ENCODE measurements at regions not wholly inside any gene's neighbourhood (a gene's known extent, or its start where the extent isn't known, plus 50 kb on each side); places are given as distances from the start of the nearest gene placed in this dataset.

DNA sequence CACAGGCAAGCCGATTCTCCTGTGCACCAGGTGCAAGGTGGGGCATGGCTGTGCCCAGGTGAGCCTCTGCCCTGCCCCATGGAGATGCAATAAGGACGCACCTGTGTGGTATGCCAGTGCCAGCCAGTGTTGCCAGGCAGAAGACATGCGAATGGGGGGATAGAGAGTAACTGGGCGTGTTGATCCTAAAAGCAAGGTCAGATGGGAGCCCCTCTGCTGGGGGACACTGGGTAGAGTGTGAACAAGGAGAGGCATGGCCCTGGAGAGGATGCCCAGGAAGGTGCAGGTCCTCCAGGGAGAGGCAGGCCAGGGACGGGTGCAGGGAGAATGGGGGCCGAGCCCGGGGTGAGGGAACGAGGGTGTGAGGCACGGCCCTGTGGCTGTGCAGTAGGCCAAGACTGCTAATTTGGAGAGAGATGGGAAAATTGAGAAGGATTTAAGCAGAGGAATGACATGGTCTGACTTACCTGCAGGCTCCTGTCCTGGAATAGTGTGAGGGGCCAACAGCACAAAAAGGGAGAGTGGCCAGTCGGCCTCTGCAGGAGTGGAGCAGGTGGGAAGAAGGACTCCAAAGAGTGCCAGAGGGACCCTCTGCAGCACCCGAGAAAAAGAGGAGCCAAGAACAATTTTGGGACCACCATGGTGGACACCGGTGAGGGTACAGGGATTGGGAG, 690.4 kb upstream of the HS6ST1 start:
- Histone ChIP-seq H3K36me3 (replicated peaks; ENCODE audit: insufficient read depth, low read depth) (no peaks in the 10 kb centered on the region), H3K9me2 (replicated peaks; ENCODE audit: insufficient read depth) (no peaks in the 10 kb centered on the region), H3K27me3 (peaks cover 3% of the 10 kb centered on the region), H3K4me1 (ENCODE audit: insufficient read depth) (no peaks in the 10 kb centered on the region), H3K4me2 (no peak overlapping the region), H3K79me2 (no peaks in the 10 kb centered on the region), H2AFZ (no peak overlapping the region), H3K27ac (no peak overlapping the region), H3K9me3 (ENCODE audit: low read depth) (no peaks in the 10 kb centered on the region), H3K4me3 (no peak overlapping the region), H4K20me1 (ENCODE audit: insufficient read depth, poor library complexity, severe bottlenecking) (no peaks in the 10 kb centered on the region)
- TF ChIP-seq EZH2phosphoT487 (IDR thresholded peaks at IDR 0.05; ENCODE audit: low read depth, severe bottlenecking, unreplicated experiment) (no peak), EZH2 (IDR thresholded peaks at IDR 0.05; ENCODE audit: borderline replicate concordance) (no peak)
- TF ChIP-seq, protein P1, sequence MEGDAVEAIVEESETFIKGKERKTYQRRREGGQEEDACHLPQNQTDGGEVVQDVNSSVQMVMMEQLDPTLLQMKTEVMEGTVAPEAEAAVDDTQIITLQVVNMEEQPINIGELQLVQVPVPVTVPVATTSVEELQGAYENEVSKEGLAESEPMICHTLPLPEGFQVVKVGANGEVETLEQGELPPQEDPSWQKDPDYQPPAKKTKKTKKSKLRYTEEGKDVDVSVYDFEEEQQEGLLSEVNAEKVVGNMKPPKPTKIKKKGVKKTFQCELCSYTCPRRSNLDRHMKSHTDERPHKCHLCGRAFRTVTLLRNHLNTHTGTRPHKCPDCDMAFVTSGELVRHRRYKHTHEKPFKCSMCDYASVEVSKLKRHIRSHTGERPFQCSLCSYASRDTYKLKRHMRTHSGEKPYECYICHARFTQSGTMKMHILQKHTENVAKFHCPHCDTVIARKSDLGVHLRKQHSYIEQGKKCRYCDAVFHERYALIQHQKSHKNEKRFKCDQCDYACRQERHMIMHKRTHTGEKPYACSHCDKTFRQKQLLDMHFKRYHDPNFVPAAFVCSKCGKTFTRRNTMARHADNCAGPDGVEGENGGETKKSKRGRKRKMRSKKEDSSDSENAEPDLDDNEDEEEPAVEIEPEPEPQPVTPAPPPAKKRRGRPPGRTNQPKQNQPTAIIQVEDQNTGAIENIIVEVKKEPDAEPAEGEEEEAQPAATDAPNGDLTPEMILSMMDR (IDR thresholded peaks at IDR 0.05; ENCODE audit: poor library complexity) = no peak
- 93% methylated on average over 12 of the region's 12 CpGs for WGBS (ENCODE audit: low lambda C conversion rate, missing lambda C conversion rate)
- no peak for DNase-seq (ENCODE audit: low spot score)

DNA sequence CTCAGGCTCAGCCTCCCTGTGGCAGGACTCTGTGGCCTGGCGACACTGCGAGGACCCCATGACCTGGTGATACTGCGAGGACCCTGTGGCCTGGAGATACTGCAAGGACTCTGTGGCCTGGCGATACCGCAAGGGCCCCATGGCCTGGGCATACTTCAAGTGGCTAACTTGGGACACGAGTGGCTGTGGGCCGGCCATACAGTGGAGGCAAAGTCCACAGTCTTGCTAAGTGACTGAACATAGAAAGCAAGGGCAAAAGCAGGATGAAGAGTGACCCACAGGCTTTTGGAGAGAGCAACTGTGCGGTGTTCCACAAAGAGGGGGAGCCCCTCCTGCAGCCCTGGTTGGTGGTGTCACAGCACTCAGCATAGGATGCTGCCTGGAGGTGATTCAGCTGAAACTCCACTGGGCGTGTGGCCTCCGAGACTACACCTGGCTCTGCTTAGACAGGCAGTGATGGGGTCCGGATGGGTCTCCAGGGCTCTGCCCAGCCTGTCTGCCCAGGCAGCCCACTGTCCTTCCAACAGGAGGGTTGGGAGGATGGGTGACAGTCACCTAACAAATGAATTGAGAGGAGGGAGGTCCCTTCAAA, 691.0 kb upstream of the HS6ST1 start:
- no peak overlapping the region for H3K27ac ChIP-seq

GRCh38 chr2:129010262-129010661, 691.6 kb upstream of the HS6ST1 start:
- no peak for DNase-seq (ENCODE audit: low spot score)
- Histone ChIP-seq H3K36me3 (replicated peaks; ENCODE audit: insufficient read depth, low read depth) (no peaks in the 10 kb centered on the region), H4K20me1 (ENCODE audit: insufficient read depth, poor library complexity, severe bottlenecking) (no peaks in the 10 kb centered on the region), H3K4me1 (ENCODE audit: insufficient read depth) (no peaks in the 10 kb centered on the region), H3K27me3 (peaks cover 3% of the 10 kb centered on the region), H3K9me3 (ENCODE audit: low read depth) (no peaks in the 10 kb centered on the region), H3K79me2 (no peaks in the 10 kb centered on the region), H3K9me2 (replicated peaks; ENCODE audit: insufficient read depth) (no peaks in the 10 kb centered on the region), H3K4me3 (no peak overlapping the region), H2AFZ (no peak overlapping the region), H3K27ac (no peak overlapping the region), H3K4me2 (no peak overlapping the region)
- TF ChIP-seq, protein P1 (IDR thresholded peaks at IDR 0.05; ENCODE audit: poor library complexity) = no peak
- TF ChIP-seq EZH2 (IDR thresholded peaks at IDR 0.05; ENCODE audit: borderline replicate concordance) (no peak), EZH2phosphoT487 (IDR thresholded peaks at IDR 0.05; ENCODE audit: low read depth, severe bottlenecking, unreplicated experiment) (no peak)
- WGBS (ENCODE audit: low lambda C conversion rate, missing lambda C conversion rate) = 81% methylated on average over 5 of the region's 5 CpGs

More for the DNA sequence above, 691.0 kb upstream of the HS6ST1 start:
- H3K9me3 ChIP-seq (ENCODE audit: low read depth) = no peaks in the 10 kb centered on the region
- WGBS (ENCODE audit: low lambda C conversion rate, missing lambda C conversion rate) = 90% methylated on average over 11 of the region's 11 CpGs
- H3K79me2 ChIP-seq = no peaks in the 10 kb centered on the region
- H2AFZ ChIP-seq = no peak overlapping the region
- DNase-seq (ENCODE audit: low spot score) = no peak
- H3K4me1 ChIP-seq (ENCODE audit: insufficient read depth) = no peaks in the 10 kb centered on the region
- H4K20me1 ChIP-seq (ENCODE audit: insufficient read depth, poor library complexity, severe bottlenecking) = no peaks in the 10 kb centered on the region
- H3K36me3 ChIP-seq (replicated peaks; ENCODE audit: insufficient read depth, low read depth) = no peaks in the 10 kb centered on the region
- H3K4me3 ChIP-seq = no peak overlapping the region
- H3K4me2 ChIP-seq = no peak overlapping the region
- H3K9me2 ChIP-seq (replicated peaks; ENCODE audit: insufficient read depth) = no peaks in the 10 kb centered on the region
- H3K27me3 ChIP-seq = peaks cover 3% of the 10 kb centered on the region
- TF ChIP-seq EZH2phosphoT487 (IDR thresholded peaks at IDR 0.05; ENCODE audit: low read depth, severe bottlenecking, unreplicated experiment) (no peak), EZH2 (IDR thresholded peaks at IDR 0.05; ENCODE audit: borderline replicate concordance) (no peak)
- TF ChIP-seq, protein P1 (IDR thresholded peaks at IDR 0.05; ENCODE audit: poor library complexity) = no peak
